ENCODE measurements at regions not wholly inside any gene's neighbourhood (a gene's known extent, or its start where the extent isn't known, plus 50 kb on each side); places are given as distances from the start of the nearest gene placed in this dataset.

- no peak for TF ChIP-seq CTCF (conservative IDR thresholded peaks at IDR 0.05; ENCODE audit: low read length)
- no peak for TF ChIP-seq EZH2phosphoT487 (IDR thresholded peaks at IDR 0.05; ENCODE audit: borderline replicate concordance)
These were observed 504.3 kb downstream of the ARHGEF28 start for GRCh38 chr5:74130155-74130897.

All from Loucy (cell line).